HCT116 (cell line): ENCODE measurements at regions not wholly inside any gene's neighbourhood (a gene's known extent, or its start where the extent isn't known, plus 50 kb on each side); places are given as distances from the start of the nearest gene placed in this dataset.

ENCODE experiments used
- ATAC-seq: fragments of 200-7000 bp; cut with Tn5 transposase; 2 replicates; pipeline ENCODE4 v1.9.1; 2020; ENCODE audit warnings: mild to moderate bottlenecking, moderate library complexity
- BruUV-seq: library from RNA; stranded (reverse); fragments of 400-500 nt; replicated peaks from 2 replicates; lab custom pipeline; 2021; lab: Mats Ljungman, UMichigan
- CTCF ChIA-PET: fragments of 300-600 bp; sonication (Branson Sonifier 250); formaldehyde crosslinking; loops from one replicate; lab custom pipeline; 2021; ENCODE audit warnings: antibody characterized with exemption; lab: Charles Lee
- POLR2A ChIA-PET: fragments of 300-600, 350-600 bp; sonication (Branson Sonifier 250); formaldehyde crosslinking; loops from one replicate; lab custom pipeline; 2021; ENCODE audit warnings: antibody characterized with exemption; lab: Charles Lee
- RAD21 ChIA-PET, 2 experiments: fragments of 300-600 bp; sonication (Branson Sonifier 250); formaldehyde crosslinking; loops; one replicate each; lab custom pipeline; 2023; ENCODE audit warnings: low total read pairs in 2 of 2; ENCODE audit not compliant: uncharacterized antibody in 2 of 2, unreplicated experiment in 2 of 2, low non-redundant PET in 1 of 2; lab: Charles Lee
- DNase-seq: peaks from one replicate; pipeline ENCODE4 v3.0.0-alpha.2; 2010; ENCODE audit warnings: low read depth, low spot score
- H2AFZ ChIP-seq: fragments of 200-600 bp; shearing (Covaris generic), sonication (generic); 2 replicates; pipeline ENCODE4 v1.6.1; 2017; ENCODE audit warnings: low read depth, mixed run types, mixed read lengths, antibody characterized with exemption, low read length; ENCODE audit not compliant: poor library complexity, severe bottlenecking
- H3K27ac ChIP-seq: 2 replicates; pipeline ENCODE4 v1.5.1; 2012; ENCODE audit warnings: low read depth, low read length
- H3K27me3 ChIP-seq: fragments of 200-600 bp; sonication (generic); 2 replicates; pipeline ENCODE4 v1.6.1; 2016; ENCODE audit warnings: mixed run types, low read length, mixed read lengths; ENCODE audit not compliant: insufficient read depth
- H3K36me3 ChIP-seq, 2 experiments: fragments of 200-500 bp in 1 of 2; fragments of 200-600 bp in 1 of 2; sonication (Bioruptor generic) in 1 of 2; sonication (generic) in 1 of 2; 2 replicates each; pipeline versions ENCODE4 v1.5.1 to v1.6.1; 2014 to 2016; ENCODE audit warnings: low read length in 2 of 2, inconsistent platforms in 1 of 2, mixed read lengths in 1 of 2, mixed run types in 1 of 2; ENCODE audit not compliant: insufficient read depth in 2 of 2, control insufficient read depth in 1 of 2
- H3K4me1 ChIP-seq, 2 experiments: fragments of 200-600 bp in 1 of 2; sonication (generic) in 1 of 2; 2 replicates each; pipeline versions ENCODE4 v1.5.1 to v1.6.1; 2012 to 2017; ENCODE audit warnings: low read length in 2 of 2, inconsistent platforms in 1 of 2, mild to moderate bottlenecking in 1 of 2, mixed read lengths in 1 of 2, mixed run types in 1 of 2, moderate library complexity in 1 of 2; ENCODE audit not compliant: insufficient read depth in 2 of 2, control insufficient read depth in 1 of 2
- H3K4me2 ChIP-seq: fragments of 200-600 bp; sonication (generic); 2 replicates; pipeline ENCODE4 v1.6.1; 2017; ENCODE audit warnings: mixed run types, low read length, mixed read lengths
- H3K4me3 ChIP-seq, 2 experiments: fragments of 200-600 bp in 1 of 2; sonication (generic) in 1 of 2; replicated peaks in 1 of 2; 2 replicates each; pipeline ENCODE4 v1.5.1; 2011 to 2016; ENCODE audit warnings: low read length in 2 of 2, control low read depth in 1 of 2, low read depth in 1 of 2, mild to moderate bottlenecking in 1 of 2, mixed read lengths in 1 of 2, mixed run types in 1 of 2
- H3K79me2 ChIP-seq: fragments of 200-600 bp; sonication (generic); 2 replicates; pipeline ENCODE4 v1.6.1; 2017; ENCODE audit warnings: mild to moderate bottlenecking, mixed run types, low read length, moderate library complexity, mixed read lengths; ENCODE audit not compliant: insufficient read depth
- H3K9ac ChIP-seq: fragments of 200-600 bp; sonication (generic); 2 replicates; pipeline ENCODE4 v1.6.1; 2016; ENCODE audit warnings: low read length, mixed read lengths
- H3K9me2 ChIP-seq: fragments of 200-600 bp; sonication (generic), shearing (Covaris generic); 2 replicates; pipeline ENCODE4 v1.6.1; 2017; ENCODE audit warnings: mixed run types, mild to moderate bottlenecking, moderate library complexity; ENCODE audit not compliant: insufficient read depth
- H3K9me3 ChIP-seq, 2 experiments: fragments of 200-500 bp in 1 of 2; fragments of 200-600 bp in 1 of 2; sonication (Bioruptor generic) in 1 of 2; sonication (generic) in 1 of 2; 2 replicates each; pipeline ENCODE4 v1.6.1; 2014 to 2017; ENCODE audit warnings: low read length in 2 of 2, mixed read lengths in 2 of 2, inconsistent platforms in 1 of 2, low read depth in 1 of 2, mild to moderate bottlenecking in 1 of 2, mixed run types in 1 of 2, moderate library complexity in 1 of 2; ENCODE audit not compliant: control insufficient read depth in 1 of 2, insufficient read depth in 1 of 2
- H4K20me1 ChIP-seq: fragments of 200-600 bp; sonication (generic), shearing (Covaris generic); 2 replicates; pipeline ENCODE4 v1.6.1; 2017; ENCODE audit warnings: mixed run types, mild to moderate bottlenecking, moderate library complexity; ENCODE audit not compliant: insufficient read depth
- ATF3 ChIP-seq: IDR thresholded peaks from 2 replicates; pipeline ENCODE4 v1.6.1; 2012
- ELF1 ChIP-seq: IDR thresholded peaks from 2 replicates; pipeline ENCODE4 v1.6.1; 2012; ENCODE audit warnings: low read depth, borderline replicate concordance
- EZH2phosphoT487 ChIP-seq: fragments of 200-600 bp; IDR thresholded peaks from 2 replicates; pipeline ENCODE4 v1.6.1; 2018; ENCODE audit warnings: antibody characterized with exemption, borderline replicate concordance
- REST ChIP-seq: IDR thresholded peaks from 2 replicates; pipeline ENCODE4 v1.6.1; 2012; ENCODE audit warnings: low read depth
- SRF ChIP-seq: IDR thresholded peaks from 2 replicates; pipeline ENCODE4 v1.6.1; 2012; ENCODE audit warnings: low read depth
- YY1 ChIP-seq: IDR thresholded peaks from 2 replicates; pipeline ENCODE4 v1.6.1; 2011; ENCODE audit warnings: low read length, low read depth, moderate library complexity, mild to moderate bottlenecking; ENCODE audit not compliant: insufficient replicate concordance; ENCODE audit errors: extremely low read depth
- ZFX ChIP-seq: fragments of 450-650 bp; IDR thresholded peaks from 2 replicates; pipeline ENCODE4 v1.6.1; 2017
- ZNF274 ChIP-seq: fragments of 200-500 bp; sonication (Bioruptor generic); IDR thresholded peaks from 2 replicates; pipeline ENCODE4 v1.6.1; 2014; ENCODE audit warnings: mild to moderate bottlenecking, low read depth, low read length, inconsistent platforms
- intact Hi-C: fragments of 100-400 bp; cut with micrococcal nuclease; formaldehyde crosslinking; loops from 2 replicates; pipeline ENCODE4 v1.10.0; 2022

- BruUV-seq: no TSS peak
- Histone ChIP-seq H3K4me1 (no peaks in the 10 kb centered on the region), H3K9ac (no peak overlapping the region), H4K20me1 (no peaks in the 10 kb centered on the region), H3K4me3 (no peak overlapping the region), H3K79me2 (no peaks in the 10 kb centered on the region), H3K27ac (no peak overlapping the region), H3K27me3 (peaks cover 40% of the 10 kb centered on the region), H3K4me2 (no peak overlapping the region), H2AFZ (no peak overlapping the region), H3K9me2 (no peaks in the 10 kb centered on the region), H3K36me3 (no peaks in the 10 kb centered on the region), H3K9me3 (no peaks in the 10 kb centered on the region)
- CTCF ChIA-PET: no interaction called here
- no peak for DNase-seq
- POLR2A ChIA-PET: no interaction called here
- RAD21 ChIA-PET: no interaction called here
- intact Hi-C loops: no loop called here
- no peak for ATAC-seq
- no peak for TF ChIP-seq EZH2phosphoT487
- TF ChIP-seq ZNF274: no peak
- TF ChIP-seq YY1: no peak
- TF ChIP-seq ATF3: no peak
- no peak for TF ChIP-seq ELF1
- no peak for TF ChIP-seq ZFX
- no peak for TF ChIP-seq REST
- TF ChIP-seq SRF: no peak
Observed at GRCh38 chr3:135447483-135447882, 518.0 kb upstream of the PPP2R3A start.
